Activated naive CD4-positive, alpha-beta T cell (primary cell): ENCODE measurements at regions not wholly inside any gene's neighbourhood (a gene's known extent, or its start where the extent isn't known, plus 50 kb on each side); places are given as distances from the start of the nearest gene placed in this dataset.

ENCODE experiments used
- DNase-seq, 4 experiments: peaks; one replicate each; lab custom pipeline; 2025; lab: John Stamatoyannopoulos, UW

DNA sequence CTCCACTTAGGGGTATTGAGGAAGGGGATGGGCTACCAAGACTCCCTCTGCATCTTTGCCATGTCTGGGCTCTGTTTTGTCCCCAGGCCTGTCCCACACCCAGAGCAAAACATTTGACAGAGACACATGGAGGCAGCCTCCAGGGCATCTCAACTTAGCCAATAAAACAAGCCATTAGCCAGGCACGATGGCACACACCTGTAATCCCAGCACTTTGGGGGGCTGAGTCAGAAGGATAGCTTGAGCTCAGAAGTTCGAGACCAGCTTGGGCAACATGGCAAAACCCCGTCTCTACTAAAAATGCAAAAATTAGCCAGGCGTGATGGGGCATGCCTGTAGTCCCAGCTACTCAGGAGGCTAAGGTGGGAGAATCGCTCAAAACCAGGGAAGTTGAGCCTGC lies 120.3 kb upstream of the IPO9 start:
- DNase-seq: no peak

DNA sequence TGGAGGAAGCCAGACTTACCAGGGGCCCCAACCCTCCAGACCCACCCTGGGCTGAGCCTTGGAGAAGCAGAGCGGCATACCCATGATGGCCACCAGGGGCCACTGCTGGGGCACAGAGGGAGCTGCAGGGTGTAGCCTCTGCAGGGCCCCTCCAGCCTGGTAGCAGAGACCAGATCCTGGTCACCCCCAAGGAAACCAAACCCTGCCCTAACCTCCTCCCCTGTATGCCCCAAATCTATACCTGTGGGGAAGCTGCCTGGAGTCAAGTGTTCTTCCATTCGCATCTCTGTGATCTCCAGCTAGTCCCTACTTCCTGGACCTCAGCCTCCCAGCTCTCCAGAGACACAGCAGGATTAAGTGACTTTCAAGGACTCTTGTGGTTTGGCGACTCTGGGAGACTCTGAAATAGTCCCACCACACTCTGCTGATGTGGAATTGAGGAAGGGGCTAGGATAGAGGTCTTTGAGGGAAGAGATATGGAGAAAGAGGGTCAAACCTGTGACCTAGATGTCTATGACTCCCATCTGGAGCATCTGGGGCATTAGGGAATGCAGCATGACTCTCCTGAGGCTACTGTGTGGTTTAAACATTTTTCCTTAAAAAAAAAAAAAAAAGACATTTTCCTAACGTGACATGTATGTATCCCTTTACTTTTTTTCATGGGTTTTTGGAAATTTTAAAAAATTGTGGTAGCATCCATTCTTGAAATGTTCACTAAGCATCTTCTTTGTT lies 119.2 kb upstream of the IPO9 start:
- peak in 3 of 4 experiments; percentile 25 to 39 (median 36) for DNase-seq

DNA sequence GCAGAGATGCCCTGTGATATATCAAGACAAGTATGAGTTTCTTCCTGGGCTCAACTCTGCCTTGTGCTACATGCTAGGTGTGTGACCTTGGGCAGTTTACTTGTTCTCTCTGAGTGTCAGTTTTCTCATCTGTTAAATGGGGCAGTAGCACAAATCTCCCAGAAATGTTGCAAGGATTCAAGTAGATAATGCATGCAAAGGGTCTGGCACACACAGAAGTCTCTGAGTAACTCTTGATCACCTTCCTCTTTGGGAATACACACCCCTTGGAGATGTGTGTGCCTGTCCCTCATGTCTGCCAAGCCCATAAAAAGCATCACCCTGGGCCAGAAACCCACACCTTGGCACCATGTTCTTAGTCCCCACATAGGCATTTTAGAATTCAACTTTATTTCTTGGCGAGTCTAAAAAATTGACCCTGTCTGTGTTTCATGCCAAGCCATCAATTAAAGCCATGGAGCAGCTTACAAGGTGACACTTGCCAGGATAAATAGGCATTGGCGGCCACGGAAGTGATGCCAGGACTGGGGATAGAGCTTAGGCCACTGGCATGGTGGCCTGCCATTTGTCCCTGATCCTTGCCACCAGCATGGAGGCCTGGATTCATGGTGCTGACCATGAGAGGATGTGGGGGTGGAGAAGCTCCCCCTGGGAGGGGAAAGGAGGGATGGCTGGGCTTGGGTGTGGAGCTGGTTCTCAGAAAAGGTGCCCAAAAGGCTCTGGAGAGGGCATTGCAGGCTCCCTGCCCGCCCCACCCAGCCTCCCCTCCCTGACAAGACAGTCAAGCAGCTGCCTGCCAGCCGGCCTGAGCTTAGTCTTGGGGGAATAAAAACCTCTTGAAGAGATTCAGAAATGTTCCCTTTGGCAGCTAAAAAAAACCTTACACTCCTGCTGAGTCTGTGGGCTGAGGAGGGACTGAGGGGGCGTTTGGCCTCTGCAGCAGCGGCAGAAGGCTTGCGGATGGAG lies 118.0 kb upstream of the IPO9 start:
- no peak for DNase-seq

DNA sequence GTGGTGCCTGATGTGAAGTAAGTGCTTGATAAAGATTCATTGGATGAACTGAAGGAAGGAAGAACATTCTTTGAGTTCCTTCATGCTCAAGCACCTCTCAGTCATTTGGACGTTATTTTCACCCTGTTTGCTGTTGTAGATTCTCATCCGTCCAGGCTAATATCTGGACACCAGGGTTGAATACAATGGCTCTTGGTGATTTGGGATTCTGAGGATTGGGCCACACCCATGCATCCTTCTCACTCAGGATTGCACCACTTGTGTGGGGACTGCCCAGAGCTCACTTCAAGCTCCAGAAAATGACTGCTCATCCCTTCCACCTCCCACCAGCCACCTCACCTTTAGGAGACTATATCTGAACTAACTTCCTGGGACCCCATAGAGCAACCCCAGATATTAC lies 117.1 kb upstream of the IPO9 start:
- DNase-seq: no peak

DNA sequence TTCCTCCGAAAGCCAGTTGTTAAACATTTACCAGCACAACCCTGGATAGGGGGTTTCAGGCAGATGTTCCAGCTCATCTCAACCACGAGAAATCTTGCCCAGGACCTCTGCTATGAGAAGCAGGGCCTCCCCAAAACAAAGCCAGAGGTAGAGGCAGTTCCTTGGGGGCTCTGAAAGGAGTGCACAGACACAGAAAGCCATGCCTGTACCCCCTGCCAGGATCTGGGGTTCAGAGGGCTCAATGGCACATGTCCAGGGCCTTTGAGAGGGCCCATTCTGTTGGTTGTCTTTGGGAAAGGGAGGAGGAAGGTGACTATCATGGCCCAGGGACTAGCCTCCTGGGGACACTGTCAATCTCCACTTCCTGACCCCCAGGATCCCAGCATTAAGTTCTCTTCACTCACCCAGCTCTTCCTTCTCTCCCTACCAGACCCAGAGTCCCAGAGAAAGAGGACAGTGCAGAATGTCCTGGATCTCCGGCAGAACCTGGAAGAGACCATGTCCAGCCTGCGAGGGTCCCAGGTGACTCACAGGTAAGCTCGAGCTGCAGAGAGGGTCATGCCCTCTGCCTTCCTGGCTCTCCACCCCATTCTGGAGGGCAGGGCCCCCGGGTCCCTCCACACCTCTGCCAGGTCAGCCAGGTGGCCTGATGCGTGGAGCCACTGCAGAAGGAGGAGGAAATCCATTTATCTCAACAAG lies 116.4 kb upstream of the IPO9 start:
- DNase-seq: no peak

DNA sequence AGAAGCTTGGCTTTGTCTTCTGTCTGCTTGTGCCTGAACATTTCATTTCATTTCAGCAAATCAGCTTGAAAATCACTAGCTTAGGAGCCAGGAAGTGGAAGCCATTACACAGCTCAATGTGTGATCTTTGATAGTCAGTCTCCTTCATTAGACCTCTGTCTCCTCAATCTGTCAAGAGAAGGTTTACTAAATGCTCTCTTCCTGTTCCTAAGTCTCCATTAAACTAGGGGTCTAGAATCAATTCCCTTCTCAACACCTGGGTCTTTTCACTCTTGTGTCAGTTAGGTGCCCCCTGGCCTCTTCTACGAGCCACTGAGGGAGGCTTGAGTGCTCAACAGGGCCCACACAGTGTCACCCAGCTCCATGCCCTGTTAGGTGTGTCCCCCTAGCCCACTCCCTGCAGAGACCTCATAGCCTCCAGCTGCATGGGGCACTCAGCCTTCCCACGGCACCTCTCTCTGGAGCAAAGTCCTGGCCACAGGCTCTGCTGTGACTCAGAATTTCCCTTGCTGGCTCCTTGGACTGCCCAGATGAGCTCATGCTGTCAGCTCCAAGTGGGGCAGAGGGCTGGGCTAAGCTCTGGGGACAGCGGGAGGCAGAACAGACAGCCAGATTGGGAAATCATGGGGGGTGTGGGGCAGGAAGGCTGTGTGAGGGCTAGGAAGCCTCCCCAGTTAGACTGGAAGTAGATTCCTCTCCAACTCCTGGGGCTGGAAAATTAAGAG lies 115.7 kb upstream of the IPO9 start:
- no peak for DNase-seq

DNA sequence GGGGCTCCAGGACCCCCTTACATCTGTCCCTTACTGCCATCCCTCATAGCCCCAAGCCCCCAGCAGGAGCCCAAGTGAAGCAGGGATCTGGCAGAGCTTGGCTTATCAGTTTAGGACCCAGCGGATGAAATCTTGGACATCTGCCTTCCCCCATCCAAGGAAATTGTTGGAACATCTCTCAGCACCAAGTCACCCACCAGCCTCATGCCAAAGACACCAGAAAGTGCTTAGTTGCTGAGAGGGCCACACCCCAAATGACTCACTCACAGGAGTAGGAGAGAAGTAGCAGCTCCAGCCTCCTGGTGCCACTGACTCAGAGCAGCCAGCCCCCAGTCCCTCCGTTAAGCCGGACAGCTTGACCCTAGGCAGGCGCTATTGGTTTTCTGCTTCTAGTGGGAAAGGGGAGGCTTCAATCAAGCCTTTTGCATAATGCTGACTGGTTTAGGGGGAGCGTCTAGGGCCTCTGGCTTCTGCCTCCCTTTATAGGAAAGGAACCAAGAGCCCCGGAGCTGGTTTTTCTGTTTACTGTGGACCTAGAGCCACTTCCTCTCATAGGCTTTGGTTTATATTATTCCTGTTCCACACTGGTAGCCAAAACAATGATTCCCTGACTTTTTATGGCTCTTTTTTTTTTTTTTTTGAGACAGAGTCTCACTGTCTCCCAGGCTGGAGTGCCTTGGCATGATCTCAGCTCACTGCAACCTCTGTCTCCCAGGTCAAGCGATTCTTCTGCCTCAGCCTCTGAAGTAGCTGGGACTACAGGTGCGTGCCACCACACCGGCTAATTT lies 114.2 kb upstream of the IPO9 start:
- no peak for DNase-seq

DNA sequence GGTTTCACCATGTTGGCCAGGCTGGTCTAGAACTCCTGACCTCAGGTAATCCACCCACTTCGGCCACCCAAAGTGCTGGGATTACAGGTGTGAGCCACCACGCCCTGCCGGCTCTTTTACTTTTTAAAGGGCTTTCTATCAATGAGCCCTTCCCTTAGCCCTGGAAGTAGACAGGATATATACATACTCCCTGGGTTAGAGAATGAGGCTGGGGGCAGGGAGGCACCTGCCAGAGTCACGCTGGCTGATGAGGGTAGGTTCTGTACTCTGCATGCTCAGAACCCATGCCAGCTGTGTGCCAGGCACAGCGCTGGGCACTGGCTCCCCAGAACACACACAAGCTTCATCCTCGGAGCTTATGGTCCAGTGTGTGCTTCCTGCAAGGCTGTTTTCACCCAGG lies 113.6 kb upstream of the IPO9 start:
- no peak for DNase-seq

DNA sequence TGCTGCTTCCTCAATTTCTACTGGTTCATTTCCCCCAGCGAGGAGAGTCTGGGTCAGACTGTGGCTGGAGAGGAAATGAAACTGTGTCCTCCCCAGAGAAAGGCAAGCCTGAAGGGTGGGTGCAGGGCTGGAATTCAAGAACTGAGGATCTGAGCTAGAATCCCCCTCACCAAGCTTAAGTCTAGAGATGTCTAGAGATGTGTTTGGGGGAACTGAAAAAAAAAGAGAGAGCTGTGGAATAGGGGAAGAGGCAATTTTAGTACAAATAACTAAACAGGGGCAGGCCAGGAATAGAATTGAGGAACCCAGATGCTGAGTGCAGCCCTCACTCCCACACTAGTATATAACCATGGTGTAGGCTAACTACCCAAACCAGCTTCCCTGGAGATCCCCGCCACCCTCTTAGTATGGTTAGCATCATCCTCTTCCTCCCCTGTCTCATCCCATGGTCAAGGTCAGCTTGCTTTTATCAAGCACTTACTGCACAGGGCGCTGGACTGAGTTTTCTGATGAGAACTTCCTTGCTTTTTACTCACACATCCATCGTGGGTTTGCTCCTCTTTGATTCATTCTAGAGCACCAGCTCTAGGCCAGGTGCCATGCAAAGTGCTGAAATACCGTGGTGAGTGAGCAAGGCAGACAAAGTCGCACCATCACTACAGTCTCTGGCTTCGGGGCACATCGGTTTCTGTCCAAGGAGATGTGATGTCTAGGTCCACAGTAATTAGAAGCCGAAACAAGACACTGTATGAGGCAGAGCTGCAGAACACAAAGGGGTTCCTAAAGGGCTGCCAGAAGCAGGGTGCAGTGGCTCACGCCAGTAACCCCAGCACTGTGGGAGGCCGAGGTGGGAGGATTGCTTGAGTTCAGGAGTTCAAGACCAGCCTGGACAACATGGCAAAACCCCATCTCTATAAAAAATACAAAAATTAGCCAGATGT lies 112.9 kb upstream of the IPO9 start:
- DNase-seq: no peak

DNA sequence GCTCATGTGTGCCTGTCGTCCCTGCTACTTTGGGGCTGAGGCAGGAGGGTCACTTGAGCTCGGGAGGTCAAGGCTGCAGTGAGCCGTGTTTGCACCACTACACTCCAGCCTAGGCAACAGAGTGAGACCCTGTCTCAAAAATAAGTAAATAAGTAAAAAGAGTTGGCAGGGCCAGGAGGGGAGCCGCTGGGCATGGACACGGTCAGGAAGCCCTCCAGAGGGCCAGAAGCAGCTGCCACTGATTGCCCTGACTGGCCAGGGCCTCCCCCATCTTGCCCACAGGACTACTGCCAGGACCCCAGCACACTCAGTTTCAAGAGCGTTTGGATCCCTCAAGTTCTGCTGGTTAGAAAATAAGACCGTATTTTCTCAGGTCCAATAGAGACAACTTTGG lies 112.2 kb upstream of the IPO9 start:
- DNase-seq: no peak

DNA sequence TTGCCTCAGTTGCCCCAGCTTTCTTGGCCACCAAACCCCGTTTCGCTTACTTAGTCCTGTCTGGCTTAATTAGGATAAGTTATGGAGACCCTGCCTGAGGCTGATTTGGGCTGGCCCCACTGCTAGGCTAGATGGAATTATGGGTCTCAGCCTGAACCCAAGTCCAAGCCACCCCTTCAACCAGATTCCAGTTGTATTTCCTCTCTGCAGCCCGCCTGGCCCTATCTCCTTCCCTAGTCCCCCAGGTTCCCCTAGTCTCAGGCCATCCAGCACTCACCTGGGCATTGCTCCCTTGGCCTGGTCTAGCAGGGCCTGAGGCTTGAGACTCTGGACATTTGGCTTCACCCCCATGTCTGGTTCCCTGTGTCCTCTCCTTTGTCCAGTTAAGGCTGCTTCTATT lies 111.7 kb upstream of the IPO9 start:
- no peak for DNase-seq

DNA sequence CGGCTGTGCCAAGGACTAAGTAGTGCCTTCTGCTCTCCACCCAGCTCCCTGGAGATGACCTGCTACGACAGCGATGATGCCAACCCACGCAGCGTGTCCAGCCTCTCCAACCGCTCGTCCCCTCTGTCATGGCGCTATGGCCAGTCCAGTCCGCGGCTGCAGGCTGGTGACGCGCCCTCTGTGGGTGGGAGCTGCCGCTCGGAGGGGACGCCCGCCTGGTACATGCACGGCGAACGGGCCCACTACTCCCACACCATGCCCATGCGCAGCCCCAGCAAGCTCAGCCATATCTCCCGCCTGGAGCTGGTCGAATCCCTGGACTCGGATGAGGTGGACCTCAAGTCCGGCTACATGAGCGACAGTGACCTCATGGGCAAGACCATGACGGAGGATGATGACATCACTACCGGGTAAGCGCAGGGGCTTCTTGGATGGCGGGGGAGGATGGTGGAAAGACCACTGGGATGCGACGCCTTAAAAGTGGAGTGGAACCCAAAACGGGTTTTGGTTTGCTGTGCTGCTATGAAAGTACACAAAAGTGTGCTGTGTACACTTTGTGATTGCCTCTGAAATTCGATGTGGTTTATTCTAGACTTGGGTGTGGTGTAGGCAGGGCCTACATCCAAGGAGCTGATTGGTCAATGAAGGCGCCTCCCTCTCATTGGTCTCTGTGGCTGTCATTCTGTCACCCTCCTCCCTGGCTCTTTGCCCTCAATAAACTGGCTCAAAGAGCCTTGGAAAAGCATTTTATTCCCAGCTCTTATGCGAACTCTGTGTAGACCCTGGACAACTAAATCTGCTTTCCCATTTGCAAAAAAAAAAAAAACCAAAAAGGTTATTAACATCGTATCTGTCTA lies 110.4 kb upstream of the IPO9 start:
- DNase-seq: no peak

DNA sequence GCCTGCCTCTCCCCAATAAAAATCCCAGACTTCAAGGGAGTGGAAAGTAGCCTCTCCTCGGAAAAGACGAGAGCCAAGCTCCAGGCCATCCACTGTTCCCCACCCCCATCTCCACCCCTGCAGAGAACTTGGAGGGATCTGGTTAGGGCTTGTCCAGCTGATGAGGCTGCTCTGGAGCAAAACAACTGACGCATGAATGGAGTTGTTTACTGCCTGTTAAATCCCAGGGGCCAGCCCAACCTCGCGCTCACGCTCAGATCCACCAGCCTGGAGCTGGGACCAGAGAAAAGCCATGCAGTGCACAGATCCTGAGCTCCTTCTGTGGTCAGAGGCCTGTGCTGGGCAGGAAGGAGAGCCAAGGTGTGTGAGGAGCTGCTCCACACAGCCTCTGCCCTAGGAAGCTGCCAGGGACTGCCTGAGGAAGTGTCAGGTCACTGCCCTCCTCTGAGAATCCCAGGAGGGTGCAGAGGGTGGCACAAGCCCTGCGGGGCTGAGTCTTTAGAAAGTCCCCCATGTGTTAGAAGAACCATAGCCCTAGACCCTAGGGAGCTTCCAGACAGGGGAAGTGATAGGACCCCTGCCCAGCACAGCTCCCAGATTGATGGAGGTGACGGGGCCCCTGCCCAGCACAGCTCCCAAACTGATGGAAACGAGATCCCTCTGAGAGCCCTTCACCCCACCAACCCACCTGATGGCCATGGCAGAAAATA lies 109.0 kb upstream of the IPO9 start:
- DNase-seq: no peak

DNA sequence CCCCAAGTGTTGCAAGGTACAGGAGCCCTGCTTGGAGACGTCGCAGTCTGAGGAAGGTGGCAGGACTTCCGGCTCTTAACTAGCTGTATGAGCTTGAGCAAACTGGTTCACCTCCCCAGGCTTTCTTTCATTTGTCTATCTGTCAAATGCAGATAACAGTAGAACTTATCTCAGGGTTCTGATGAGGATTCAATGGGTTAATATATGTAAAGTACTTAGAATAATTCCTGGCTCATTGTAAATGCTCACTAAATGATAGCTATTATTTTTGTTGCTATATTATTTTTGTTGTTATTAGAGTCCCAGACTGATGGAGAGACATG lies 108.5 kb upstream of the IPO9 start:
- no peak for DNase-seq

DNA sequence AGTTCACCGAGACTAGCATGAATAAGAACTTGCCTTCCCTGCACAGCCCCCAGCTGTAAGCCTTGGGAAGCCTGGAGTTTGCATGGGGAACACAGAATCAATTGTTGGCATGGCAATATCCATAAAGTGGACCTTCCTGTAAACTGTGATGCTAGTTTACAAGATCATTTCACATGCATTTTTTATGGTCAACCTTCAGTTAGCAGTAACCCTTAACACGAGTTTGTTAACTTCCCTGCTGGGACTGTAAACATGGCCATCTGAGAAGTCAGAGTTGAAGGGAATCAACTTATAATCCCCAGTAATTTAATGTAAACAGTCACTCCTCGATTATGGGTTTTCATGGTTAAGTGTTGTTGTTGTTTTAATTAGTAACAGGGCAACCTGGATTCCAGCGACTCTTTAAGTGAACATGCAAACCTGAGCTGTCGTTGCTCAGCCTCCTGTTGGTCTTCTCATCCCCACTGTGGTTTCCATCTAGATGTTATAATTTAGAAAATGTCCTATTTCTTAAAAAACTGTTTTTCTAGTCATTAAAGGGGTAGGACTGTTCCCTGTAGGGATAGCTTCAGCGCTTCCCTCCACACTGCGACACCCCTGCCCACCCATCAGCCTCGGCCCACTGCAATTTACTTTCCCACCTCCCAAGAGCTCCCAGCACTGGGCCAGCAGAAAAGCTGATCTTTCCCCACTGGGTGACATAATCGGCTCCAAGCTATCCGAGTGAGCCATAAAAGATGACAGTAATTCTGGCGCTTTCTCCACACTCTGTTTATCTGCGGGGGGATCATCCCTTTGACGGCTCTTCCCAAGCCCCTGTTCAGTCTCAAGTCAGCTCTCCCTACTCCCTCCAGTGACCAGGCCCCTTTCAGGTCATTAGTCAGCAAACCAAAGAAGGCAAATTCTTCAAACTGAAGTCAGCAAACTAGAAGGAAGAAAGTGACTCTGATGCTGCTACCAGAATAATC lies 107.6 kb upstream of the IPO9 start:
- DNase-seq: no peak

DNA sequence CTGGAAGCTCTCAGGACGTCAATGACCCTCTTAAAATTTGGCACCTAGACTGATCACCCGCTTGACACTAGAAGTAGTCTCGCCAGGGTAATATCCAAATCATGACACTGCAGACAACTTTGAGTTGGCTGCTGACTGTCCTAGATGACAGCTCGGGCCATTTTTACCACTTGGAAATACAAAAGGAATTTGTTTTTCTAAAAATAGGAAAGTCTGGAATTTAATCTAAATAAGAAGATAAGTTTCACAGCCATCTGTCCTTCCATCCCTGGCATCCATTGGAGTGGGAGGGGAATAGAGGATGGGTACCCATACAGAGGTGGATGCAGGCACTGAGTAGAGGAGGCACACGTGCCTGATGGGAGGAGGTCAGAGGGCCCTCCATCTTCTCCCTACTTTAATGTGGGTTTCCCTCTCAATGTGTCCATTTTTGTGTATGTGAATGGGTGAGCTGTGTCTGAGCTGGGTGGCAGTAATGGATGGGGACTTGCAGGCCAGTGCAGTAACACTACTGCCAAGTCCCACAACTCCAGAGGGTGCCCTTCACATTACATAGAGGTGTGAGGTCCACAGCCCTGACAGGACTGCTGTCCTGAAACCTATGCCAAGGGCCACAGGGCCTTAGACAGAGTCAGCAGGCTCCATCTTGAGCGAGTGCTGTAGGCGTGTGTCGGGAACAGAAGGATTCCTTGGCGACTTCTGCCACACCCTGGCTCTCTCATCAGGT lies 104.8 kb upstream of the IPO9 start:
- no peak for DNase-seq

DNA sequence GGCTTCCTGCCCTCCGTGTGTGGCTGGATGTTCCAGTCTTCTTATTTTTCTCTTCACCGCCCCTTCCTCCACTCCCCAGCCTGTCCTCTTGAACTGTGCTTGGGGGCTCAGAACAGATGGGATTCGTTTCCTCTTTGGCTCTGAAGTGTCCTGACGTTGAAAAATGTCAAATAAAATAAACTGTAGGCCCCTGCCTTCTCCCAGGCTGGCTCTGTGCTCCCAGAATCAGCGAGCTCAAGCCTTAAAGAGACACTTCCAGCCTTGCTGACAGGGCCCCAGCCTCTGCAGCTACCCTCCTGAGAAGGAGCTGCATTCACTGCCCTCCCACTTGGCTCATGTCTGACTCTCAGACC lies 104.2 kb upstream of the IPO9 start:
- no peak for DNase-seq
